ENCODE measurements at regions not wholly inside any gene's neighbourhood (a gene's known extent, or its start where the extent isn't known, plus 50 kb on each side); places are given as distances from the start of the nearest gene placed in this dataset.

- no peak for FAIRE-seq
- Histone ChIP-seq H3K4me2 (ENCODE audit: low read depth, low read length) (no peak overlapping the region), H3K27ac (ENCODE audit: extremely low read length, insufficient read depth, low read length) (no peak overlapping the region), H3K4me3 (replicated peaks in 1 of 3; ENCODE audit: insufficient read depth in 1 of 3, low read depth in 2 of 3, low read length in 3 of 3) (no peak overlapping the region), H3K79me2 (ENCODE audit: insufficient read depth, low read length) (no peaks in the 10 kb centered on the region), H3K36me3 (replicated peaks in 1 of 2; ENCODE audit: control insufficient read depth in 1 of 2, insufficient read depth in 2 of 2, low read length in 2 of 2) (no peaks in the 10 kb centered on the region), H4K20me1 (ENCODE audit: insufficient read depth, low read length) (no peaks in the 10 kb centered on the region), H2AFZ (ENCODE audit: low read length) (no peak overlapping the region), H3K27me3 (ENCODE audit: control insufficient read depth in 1 of 2, insufficient read depth in 2 of 2, low read length in 2 of 2) (no peaks in the 10 kb centered on the region), H3K4me1 (ENCODE audit: insufficient read depth, low read length) (no peaks in the 10 kb centered on the region), H3K9me3 (ENCODE audit: low read length) (no peaks in the 10 kb centered on the region), H3K9ac (ENCODE audit: insufficient read depth, low read depth, low read length) (no peak overlapping the region)
- DNase-seq (ENCODE audit: low spot score) = no peak
- no peak for TF ChIP-seq FOXK2 (IDR thresholded peaks at IDR 0.05)
- no peak for TF ChIP-seq HNRNPL (IDR thresholded peaks at IDR 0.05; ENCODE audit: low read depth, low read length)
- 9% methylated on average over 7 of the region's 7 CpGs for WGBS (ENCODE audit: low lambda C conversion rate)
- ChIA-PET POLR2A (no interaction called here), CTCF (ENCODE audit: low intra/inter-chr PET ratio, low total read pairs) (no interaction called here)
- intact Hi-C loops (cut with micrococcal nuclease; ENCODE audit: unreplicated experiment) = no loop called here
- in situ Hi-C loops (cut with HindIII; ENCODE audit: extremely low pct_ligation_motif_present, low pct_unique_long_range_greater_than_20kb) = no loop called here
- BruUV-seq (replicated peaks) = no TSS peak
- ATAC-seq = no peak
Observed at GRCh38 chr3:120855665-120856437, 52.2 kb upstream of the STXBP5L start.
